ENCODE measurements at regions not wholly inside any gene's neighbourhood (a gene's known extent, or its start where the extent isn't known, plus 50 kb on each side); places are given as distances from the start of the nearest gene placed in this dataset.

GRCh38 chr5:174172152-174172551, 126.6 kb downstream of the NSG2 start:
- no peak for TF ChIP-seq CHD2 (IDR thresholded peaks at IDR 0.05; ENCODE audit: borderline replicate concordance, low read depth, low read length)
- no peak for TF ChIP-seq CTCF (IDR thresholded peaks at IDR 0.05 in 2 of 3, conservative IDR thresholded peaks at IDR 0.05 in 1 of 3; ENCODE audit: control insufficient read depth in 2 of 3, extremely low read depth in 1 of 3, insufficient read depth in 1 of 3, low read depth in 3 of 3, low read length in 3 of 3)
- TF ChIP-seq, protein P1, sequence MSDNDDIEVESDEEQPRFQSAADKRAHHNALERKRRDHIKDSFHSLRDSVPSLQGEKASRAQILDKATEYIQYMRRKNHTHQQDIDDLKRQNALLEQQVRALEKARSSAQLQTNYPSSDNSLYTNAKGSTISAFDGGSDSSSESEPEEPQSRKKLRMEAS (IDR thresholded peaks at IDR 0.05; ENCODE audit: low read depth, low read length): no peak
- TF ChIP-seq, protein P2, sequence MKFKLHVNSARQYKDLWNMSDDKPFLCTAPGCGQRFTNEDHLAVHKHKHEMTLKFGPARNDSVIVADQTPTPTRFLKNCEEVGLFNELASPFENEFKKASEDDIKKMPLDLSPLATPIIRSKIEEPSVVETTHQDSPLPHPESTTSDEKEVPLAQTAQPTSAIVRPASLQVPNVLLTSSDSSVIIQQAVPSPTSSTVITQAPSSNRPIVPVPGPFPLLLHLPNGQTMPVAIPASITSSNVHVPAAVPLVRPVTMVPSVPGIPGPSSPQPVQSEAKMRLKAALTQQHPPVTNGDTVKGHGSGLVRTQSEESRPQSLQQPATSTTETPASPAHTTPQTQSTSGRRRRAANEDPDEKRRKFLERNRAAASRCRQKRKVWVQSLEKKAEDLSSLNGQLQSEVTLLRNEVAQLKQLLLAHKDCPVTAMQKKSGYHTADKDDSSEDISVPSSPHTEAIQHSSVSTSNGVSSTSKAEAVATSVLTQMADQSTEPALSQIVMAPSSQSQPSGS (IDR thresholded peaks at IDR 0.05; ENCODE audit: low read length): no peak
- TF ChIP-seq IRF4 (IDR thresholded peaks at IDR 0.05; ENCODE audit: low read depth, low read length): no peak
- TF ChIP-seq EZH2 (IDR thresholded peaks at IDR 0.05; ENCODE audit: borderline replicate concordance, control insufficient read depth, low read depth, low read length): no peak
- TF ChIP-seq CREM (IDR thresholded peaks at IDR 0.05; ENCODE audit: low read depth): no peak
- no peak for TF ChIP-seq JUNB (IDR thresholded peaks at IDR 0.05)
- no peak for TF ChIP-seq REST (IDR thresholded peaks at IDR 0.05; ENCODE audit: low read depth, low read length)
- no peak for TF ChIP-seq ZNF217 (IDR thresholded peaks at IDR 0.05)
- no peak for TF ChIP-seq EP300 (IDR thresholded peaks at IDR 0.05; ENCODE audit: borderline replicate concordance in 1 of 2, control insufficient read depth in 1 of 2, low read depth in 2 of 2, low read length in 2 of 2)
- TF ChIP-seq JUND (IDR thresholded peaks at IDR 0.05; ENCODE audit: low read depth, low read length): no peak
- no peak for TF ChIP-seq IKZF1 (conservative IDR thresholded peaks at IDR 0.05)
- TF ChIP-seq RAD21 (IDR thresholded peaks at IDR 0.05; ENCODE audit: insufficient read depth, low read depth, low read length): no peak

Data from GM12878 (cell line).